Mucosa of gallbladder (tissue), 1 donor: ENCODE measurements at regions not wholly inside any gene's neighbourhood (a gene's known extent, or its start where the extent isn't known, plus 50 kb on each side); places are given as distances from the start of the nearest gene placed in this dataset.

Source experiments
- DNase-seq: peaks from one replicate; pipeline ENCODE4 v3.0.0-alpha.2; 2020; ENCODE audit warnings: low spot score
- donor health status: DM: no; HTN: no; CAD: no.

DNA sequence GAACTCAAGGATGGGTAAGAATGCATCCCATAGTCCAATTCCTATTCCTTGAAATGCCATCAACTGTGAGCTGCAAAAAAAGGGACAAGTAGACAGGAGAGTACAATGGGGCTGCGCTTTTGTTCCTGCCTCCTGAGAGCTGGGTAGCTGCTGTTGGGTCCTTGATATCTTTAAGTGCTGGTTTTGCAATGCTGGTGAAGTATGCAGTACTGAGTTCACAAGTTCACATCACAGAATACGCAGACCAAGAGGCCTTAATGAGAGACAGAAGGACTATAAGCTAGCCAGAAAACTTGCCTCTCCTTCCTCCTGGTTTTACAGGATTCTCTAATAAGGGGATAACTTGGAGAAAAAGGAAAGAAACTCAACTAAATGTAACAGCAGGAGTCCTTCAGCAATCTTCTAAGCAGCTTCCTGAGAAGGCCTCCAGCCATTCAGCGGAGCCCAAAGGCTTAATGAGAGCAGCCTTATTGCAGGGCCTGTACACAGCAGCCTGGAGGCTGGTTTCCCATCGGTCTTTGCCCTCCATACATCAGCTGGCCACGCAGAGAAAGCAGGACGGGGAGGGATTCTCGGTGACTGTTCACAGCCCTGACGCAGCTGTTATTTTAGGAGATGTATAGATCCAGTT is 293.1 kb downstream of the CDCA7 start:
- DNase-seq, result no peak

GRCh38 chr2:173648816-173649215 is 294.1 kb downstream of the CDCA7 start:
- DNase-seq, result no peak

- no peak for DNase-seq
Observed at GRCh38 chr2:173649527-173650219, 295.0 kb downstream of the CDCA7 start.

GRCh38 chr2:173651891-173652290 is 297.2 kb downstream of the CDCA7 start:
- DNase-seq, result no peak

DNA sequence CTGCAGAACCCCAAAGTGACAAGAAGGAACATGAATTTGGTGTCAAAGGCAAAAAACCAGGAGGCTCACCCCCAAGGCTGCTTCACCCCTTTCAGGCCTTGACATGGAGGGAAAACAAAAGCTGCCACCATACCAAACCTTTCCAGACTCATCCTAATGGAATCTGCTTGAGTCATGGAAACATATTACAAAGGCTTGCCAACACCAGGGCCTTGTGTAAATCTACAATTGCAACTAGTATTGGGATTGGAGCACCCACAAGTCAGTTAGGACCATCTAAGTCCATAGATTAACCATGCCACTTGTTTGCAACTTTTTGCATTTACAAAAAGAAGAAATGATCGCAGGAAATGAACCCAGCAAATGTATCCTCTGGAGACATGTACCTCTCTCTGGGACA is 297.6 kb downstream of the CDCA7 start:
- no peak for DNase-seq

- DNase-seq, result no peak
Observed at GRCh38 chr2:173652767-173653431, 298.2 kb downstream of the CDCA7 start.

GRCh38 chr2:173653432-173653805 is 298.7 kb downstream of the CDCA7 start:
- DNase-seq, result no peak

- no peak for DNase-seq
Observed at GRCh38 chr2:173654161-173654895, 299.7 kb downstream of the CDCA7 start.

- DNase-seq, result no peak
Observed at GRCh38 chr2:173654896-173655265, 300.2 kb downstream of the CDCA7 start.

DNA sequence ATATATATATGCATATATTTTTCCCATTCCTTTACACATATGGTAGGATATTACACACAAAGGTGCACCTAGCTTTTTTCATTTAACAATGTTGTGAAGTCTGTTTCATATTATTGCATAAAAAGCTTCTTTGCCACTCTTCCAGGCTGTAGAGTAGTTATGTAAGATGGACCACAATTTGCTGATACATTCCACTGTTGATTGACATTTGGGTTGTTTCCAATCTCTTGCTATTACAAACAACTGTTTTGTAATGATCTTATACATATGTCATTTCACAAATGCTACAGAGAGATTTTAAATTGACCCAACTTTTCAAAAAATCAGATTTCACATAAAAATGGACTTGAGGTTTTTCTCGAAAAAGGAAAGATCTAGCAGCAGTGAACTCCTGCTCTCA is 301.4 kb downstream of the CDCA7 start:
- DNase-seq, result no peak

DNA sequence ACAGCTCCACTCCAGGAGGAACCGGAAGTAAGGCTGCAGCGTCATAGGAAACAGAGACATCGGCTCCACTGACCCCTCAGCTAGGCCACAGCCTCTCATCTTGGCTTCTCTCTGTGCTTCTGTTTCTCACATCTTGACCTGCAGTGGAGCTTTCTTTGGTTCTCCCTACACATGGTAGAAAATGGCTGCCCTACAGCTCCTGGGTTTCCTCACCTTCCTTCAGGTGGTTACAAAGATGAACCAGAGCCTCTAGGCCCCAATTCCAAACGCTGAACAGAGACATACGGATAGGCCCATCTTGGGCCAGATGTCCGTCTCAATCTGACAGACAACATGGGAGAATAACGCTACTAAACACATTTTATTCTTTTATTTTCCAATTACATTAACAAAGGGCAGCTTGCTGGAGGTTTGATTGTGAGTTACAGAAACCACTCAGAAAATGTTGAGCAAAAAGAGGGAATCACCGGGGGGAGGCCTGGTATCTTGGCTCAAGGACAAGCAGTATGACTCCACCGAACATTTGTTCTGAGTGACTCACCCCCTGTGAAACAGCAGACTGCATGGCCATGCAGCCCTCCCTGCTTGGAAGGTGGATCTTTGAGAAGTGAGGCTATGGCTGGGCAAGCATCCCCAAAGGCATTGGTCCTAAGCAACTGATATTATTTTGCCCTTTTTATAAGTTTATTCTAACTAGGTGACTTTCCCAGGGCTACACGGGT is 303.5 kb downstream of the CDCA7 start:
- no peak for DNase-seq

DNA sequence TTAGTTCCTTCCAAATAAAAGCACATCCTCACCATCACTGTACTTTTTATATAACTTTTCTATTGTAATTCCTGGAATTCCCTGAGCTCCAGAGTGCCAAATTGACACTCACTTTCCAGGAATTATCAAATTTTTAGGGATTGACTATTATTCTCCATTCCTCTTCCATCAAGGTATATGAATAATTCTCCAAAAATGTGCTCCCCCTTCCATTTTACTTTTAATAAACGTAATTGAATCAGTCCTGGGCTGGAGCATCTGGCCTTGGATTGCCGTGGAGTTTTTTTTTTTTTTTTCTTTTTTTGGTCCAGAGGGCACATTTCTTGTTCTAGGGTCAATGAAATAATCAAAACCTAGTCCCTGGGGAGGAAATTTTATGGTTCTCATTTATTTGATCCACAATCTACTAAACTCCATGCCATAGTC is 304.3 kb downstream of the CDCA7 start:
- no peak for DNase-seq

GRCh38 chr2:173659509-173659908 is 304.8 kb downstream of the CDCA7 start:
- no peak for DNase-seq

GRCh38 chr2:173661586-173661985 is 303.6 kb downstream of the SP3 start:
- DNase-seq, result no peak

- no peak for DNase-seq
Observed at GRCh38 chr2:173663353-173663752, 301.8 kb downstream of the SP3 start.

DNA sequence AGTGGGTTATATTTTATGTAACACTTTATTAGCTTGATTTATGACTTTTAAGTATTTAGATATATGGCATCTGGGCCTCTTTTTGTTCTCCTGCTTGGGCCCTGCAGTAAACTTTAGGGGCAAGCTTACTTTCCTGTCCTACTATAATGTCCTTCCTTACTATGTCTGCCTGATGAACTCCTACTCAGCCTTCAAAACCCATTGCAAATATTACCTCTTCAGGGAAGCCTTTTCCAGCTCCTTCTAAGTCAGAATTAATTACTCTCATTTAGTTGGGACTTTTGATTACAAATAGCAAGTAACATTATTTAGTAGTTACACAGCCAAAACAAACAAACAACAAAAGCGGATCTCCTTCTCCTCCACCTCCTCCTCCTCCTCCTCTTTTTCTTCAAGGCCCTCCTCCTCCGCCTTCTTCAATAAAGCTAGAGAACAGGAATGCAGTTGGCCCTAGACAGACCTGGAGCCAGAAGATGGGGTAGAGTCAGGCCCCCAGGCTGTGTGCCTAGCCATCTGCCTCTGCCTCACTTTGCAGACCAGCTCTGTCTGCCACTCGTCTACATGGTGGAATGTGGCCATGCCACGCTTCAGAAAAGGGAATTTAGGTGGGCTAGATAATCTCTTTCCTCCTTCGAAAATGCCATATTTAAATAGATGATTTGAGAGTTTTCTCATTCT is 301.2 kb downstream of the SP3 start:
- no peak for DNase-seq

GRCh38 chr2:173664513-173664910 is 300.7 kb downstream of the SP3 start:
- DNase-seq, result no peak

DNA sequence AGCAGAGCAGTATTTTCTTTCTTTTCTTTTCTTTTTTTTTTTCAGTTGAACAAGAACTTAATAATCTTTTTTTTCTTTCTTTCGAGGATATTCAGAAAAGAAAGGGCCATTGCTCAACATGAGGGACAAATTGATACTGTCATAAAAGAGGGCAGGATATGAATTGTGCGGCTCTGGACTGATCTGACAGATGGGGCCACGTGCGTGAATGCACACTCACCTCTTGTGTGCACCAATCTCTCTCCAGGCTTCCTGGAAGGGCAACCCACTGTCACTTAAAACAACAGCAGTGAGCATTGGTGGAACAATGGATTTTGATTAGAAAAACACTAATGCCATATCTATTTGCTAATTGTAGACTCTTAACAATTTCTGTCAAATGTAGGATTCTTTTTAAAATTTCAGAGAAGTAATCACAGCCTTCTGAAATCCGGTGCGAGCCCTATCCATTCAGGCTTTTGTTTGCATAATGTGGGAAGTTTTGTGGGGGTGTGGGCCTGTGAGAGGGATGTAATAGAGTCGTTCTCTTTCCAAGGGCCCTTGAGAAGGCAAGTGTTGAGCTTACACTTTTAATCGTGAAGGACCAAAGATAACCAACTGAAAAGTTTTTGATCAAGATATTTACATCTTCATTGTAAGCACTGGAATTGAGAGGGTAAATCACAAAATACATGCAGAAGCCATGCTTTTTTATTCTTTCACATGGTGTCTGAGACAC is 298.8 kb downstream of the SP3 start:
- DNase-seq, result no peak

- no peak for DNase-seq
Observed at GRCh38 chr2:173667014-173667413, 298.2 kb downstream of the SP3 start.

DNA sequence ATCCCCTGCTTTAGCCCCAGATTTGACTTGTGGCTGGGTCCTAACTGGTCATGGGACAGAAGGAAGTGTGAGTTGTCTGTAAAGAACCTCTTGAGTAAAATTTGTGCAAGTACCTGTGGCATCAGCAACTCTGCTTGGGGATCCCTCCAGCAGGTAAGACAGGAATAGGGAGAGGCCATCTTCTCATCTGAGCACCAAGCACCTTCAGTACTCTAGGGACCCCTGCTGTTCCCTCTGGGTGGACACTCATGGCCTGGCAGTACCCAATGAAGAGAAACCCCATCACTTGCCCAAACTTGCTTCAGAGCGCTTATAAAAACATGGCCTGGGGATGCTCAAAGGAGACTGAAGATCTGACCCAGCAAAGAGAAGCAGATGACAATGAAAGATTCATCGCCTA is 297.8 kb downstream of the SP3 start:
- no peak for DNase-seq
